ENCODE measurements at regions not wholly inside any gene's neighbourhood (a gene's known extent, or its start where the extent isn't known, plus 50 kb on each side); places are given as distances from the start of the nearest gene placed in this dataset.

DNA sequence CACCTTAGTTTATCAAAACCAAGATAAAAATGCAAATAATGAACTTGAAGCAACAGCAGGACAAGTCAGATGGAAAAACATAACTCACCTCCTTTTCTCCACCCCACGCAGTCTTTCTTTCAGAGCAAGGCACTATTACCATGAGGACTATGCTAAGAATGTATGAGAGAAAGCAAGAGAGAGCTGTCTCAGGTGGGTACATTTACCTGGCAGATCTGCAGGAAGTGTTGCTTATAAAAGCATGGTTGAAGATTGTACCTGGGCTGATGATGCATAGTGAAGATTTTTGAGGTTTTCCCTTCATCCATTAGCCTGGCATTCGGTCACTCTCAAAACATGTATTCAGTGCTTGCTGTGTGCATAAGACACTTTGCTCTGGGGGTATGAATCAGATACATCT lies 68.8 kb upstream of the IFNG-AS1 start:
- intact Hi-C loops (cut with DNase I): no loop called here

DNA sequence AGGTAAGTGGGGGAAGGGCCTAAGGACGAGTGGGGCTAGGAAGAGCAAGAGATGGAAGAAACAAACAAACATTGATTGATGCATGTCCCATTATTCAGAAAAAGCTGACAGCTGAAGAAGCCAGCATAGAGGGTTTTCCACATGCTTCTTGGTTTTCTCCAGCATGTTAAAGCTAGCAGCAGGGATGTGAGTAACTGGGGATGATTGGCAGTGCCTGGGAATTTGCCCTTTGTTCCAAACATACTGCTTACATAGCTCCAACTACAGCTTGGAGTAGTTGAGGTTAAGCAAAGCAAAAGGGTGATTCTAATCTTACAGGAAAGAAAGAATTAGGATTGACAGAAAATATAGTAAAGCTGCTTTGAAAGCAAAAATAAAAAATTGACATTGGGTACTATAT lies 68.0 kb upstream of the IFNG-AS1 start:
- H3K4me3 ChIP-seq: no peak overlapping the region
- 71% methylated on average over 1 of the region's 1 CpG for WGBS
- no peak overlapping the region for H3K27ac ChIP-seq (replicated peaks in 1 of 4)
- H3K4me1 ChIP-seq: peaks cover 0 to 2% (median 0%) of the 10 kb centered on the region in 4 donors
- no peaks in the 10 kb centered on the region for H3K36me3 ChIP-seq
- H3K9me3 ChIP-seq: no peaks in the 10 kb centered on the region
- TF ChIP-seq, protein P1, sequence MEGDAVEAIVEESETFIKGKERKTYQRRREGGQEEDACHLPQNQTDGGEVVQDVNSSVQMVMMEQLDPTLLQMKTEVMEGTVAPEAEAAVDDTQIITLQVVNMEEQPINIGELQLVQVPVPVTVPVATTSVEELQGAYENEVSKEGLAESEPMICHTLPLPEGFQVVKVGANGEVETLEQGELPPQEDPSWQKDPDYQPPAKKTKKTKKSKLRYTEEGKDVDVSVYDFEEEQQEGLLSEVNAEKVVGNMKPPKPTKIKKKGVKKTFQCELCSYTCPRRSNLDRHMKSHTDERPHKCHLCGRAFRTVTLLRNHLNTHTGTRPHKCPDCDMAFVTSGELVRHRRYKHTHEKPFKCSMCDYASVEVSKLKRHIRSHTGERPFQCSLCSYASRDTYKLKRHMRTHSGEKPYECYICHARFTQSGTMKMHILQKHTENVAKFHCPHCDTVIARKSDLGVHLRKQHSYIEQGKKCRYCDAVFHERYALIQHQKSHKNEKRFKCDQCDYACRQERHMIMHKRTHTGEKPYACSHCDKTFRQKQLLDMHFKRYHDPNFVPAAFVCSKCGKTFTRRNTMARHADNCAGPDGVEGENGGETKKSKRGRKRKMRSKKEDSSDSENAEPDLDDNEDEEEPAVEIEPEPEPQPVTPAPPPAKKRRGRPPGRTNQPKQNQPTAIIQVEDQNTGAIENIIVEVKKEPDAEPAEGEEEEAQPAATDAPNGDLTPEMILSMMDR (IDR thresholded peaks at IDR 0.05): no peak
- TF ChIP-seq EP300 (IDR thresholded peaks at IDR 0.05) (no peak), POLR2A (IDR thresholded peaks at IDR 0.05; ENCODE audit: low read depth) (no peak), POLR2AphosphoS5 (IDR thresholded peaks at IDR 0.05) (no peak)
- no peak for DNase-seq (ENCODE audit: extremely low spot score)
- intact Hi-C loops (cut with DNase I): no loop called here
- no peaks in the 10 kb centered on the region for H3K27me3 ChIP-seq

More for the DNA sequence above, 68.8 kb upstream of the IFNG-AS1 start:
- 86% methylated on average over 2 of the region's 2 CpGs for WGBS
- TF ChIP-seq, protein P1 (IDR thresholded peaks at IDR 0.05): no peak
- TF ChIP-seq POLR2A (IDR thresholded peaks at IDR 0.05; ENCODE audit: low read depth): no peak
- no peak for TF ChIP-seq EP300 (IDR thresholded peaks at IDR 0.05)
- no peak for TF ChIP-seq POLR2AphosphoS5 (IDR thresholded peaks at IDR 0.05)
- H3K4me1 ChIP-seq: no peaks in the 10 kb centered on the region
- H3K9me3 ChIP-seq: no peaks in the 10 kb centered on the region
- no peak overlapping the region for H3K4me3 ChIP-seq
- no peaks in the 10 kb centered on the region for H3K27me3 ChIP-seq
- no peak overlapping the region for H3K27ac ChIP-seq (replicated peaks in 1 of 4)
- no peaks in the 10 kb centered on the region for H3K36me3 ChIP-seq
- no peak for DNase-seq (ENCODE audit: extremely low spot score)

DNA sequence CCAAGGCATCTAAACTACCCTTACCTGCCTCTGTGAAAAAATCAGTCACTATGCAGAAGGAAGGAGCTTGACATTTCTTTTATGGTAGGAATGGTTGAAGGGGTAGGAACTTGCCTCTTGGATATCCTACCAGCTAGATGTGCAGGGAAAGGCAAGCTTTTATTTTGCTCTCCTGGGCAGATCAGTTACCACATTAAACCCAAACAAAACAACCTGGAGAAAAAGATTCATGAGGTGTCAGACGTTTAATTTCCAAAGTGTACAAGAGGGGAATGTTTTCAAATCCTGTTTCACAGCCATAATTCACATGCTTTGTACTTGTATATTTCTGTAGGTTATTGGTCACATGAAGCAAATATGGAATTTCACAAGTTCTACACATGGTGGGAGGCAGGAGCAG lies 67.0 kb upstream of the IFNG-AS1 start:
- 52% methylated on average over 1 of the region's 1 CpG for WGBS
- H3K27ac ChIP-seq (replicated peaks in 1 of 4): no peak overlapping the region
- no peak overlapping the region for H3K4me3 ChIP-seq
- intact Hi-C loops (cut with DNase I): no loop called here
- H3K4me1 ChIP-seq: peaks cover 0 to 4% (median 1%) of the 10 kb centered on the region in 4 donors
- H3K27me3 ChIP-seq: no peaks in the 10 kb centered on the region
- TF ChIP-seq, protein P1 (IDR thresholded peaks at IDR 0.05): no peak
- TF ChIP-seq POLR2A (IDR thresholded peaks at IDR 0.05; ENCODE audit: low read depth) (no peak), EP300 (IDR thresholded peaks at IDR 0.05) (no peak), POLR2AphosphoS5 (IDR thresholded peaks at IDR 0.05) (no peak)
- DNase-seq (ENCODE audit: extremely low spot score): no peak
- H3K9me3 ChIP-seq: no peaks in the 10 kb centered on the region
- H3K36me3 ChIP-seq: no peaks in the 10 kb centered on the region

DNA sequence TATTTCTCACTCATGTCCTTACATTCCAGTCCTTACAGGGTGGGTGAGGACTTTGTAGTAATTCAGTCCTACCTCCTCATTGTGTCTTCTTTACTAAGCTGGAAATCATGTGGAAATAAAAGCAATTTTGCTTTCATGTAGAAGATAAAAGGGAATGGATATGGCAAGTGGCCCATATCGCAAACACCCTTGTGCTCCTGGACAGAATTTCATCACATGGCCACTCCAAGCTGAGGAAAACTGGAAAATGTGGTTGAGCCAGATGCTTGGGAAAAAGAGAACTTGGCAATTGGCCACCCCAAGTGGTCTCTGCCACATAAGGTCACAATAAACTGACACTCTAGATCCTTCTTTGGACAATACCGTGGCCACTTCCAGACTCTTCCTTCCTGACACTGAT lies 64.2 kb upstream of the IFNG-AS1 start:
- H3K27me3 ChIP-seq: no peaks in the 10 kb centered on the region
- no peak overlapping the region for H3K27ac ChIP-seq (replicated peaks in 1 of 4)
- no peak for DNase-seq (ENCODE audit: extremely low spot score)
- TF ChIP-seq POLR2AphosphoS5 (IDR thresholded peaks at IDR 0.05) (no peak), EP300 (IDR thresholded peaks at IDR 0.05) (no peak), POLR2A (IDR thresholded peaks at IDR 0.05; ENCODE audit: low read depth) (no peak)
- TF ChIP-seq, protein P1 (IDR thresholded peaks at IDR 0.05): no peak
- 92% methylated on average over 2 of the region's 2 CpGs for WGBS
- peaks cover 3 to 14% (median 8%) of the 10 kb centered on the region in 4 donors for H3K4me1 ChIP-seq
- no peaks in the 10 kb centered on the region for H3K36me3 ChIP-seq
- no peak overlapping the region for H3K4me3 ChIP-seq
- H3K9me3 ChIP-seq: no peaks in the 10 kb centered on the region
- intact Hi-C loops (cut with DNase I): no loop called here

DNA sequence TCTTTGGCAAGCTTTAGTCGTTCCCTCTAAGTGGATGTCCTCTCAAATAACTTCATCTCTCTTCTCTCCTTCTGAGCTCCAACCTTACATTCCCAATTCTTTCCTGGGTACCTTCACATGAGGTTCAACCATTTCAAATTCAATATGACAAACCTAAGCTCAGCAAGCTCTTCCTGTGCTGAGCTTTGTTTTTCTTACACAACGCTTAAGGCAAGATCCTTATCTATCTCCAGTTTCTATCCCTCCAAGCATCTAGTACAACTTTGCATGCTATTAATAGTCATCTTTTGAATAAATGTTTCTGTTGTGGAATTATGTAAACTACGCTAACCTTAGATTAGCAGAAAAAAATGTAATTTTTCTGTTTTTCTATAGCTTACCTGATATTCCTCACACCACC lies 63.7 kb upstream of the IFNG-AS1 start:
- Histone ChIP-seq H3K36me3 (no peaks in the 10 kb centered on the region), H3K9me3 (no peaks in the 10 kb centered on the region), H3K4me3 (no peak overlapping the region), H3K27me3 (no peaks in the 10 kb centered on the region), H3K4me1 (peaks cover 3 to 14% (median 8%) of the 10 kb centered on the region in 4 donors), H3K27ac (replicated peaks in 1 of 4) (no peak overlapping the region)
- intact Hi-C loops (cut with DNase I): no loop called here
- 79% methylated on average over 3 of the region's 3 CpGs for WGBS
- no peak for DNase-seq (ENCODE audit: extremely low spot score)
- TF ChIP-seq POLR2AphosphoS5 (IDR thresholded peaks at IDR 0.05) (no peak), EP300 (IDR thresholded peaks at IDR 0.05) (no peak), POLR2A (IDR thresholded peaks at IDR 0.05; ENCODE audit: low read depth) (no peak)
- TF ChIP-seq, protein P1 (IDR thresholded peaks at IDR 0.05): no peak

All from esophagus muscularis mucosa (tissue), 4 donors.